Stimulated activated CD4-positive, alpha-beta T cell treated with anti-CD3 and anti-CD28 coated beads, TNF-alpha, amount 100 ng/mL, for 24 hours (primary cell): ENCODE measurements at regions not wholly inside any gene's neighbourhood (a gene's known extent, or its start where the extent isn't known, plus 50 kb on each side); places are given as distances from the start of the nearest gene placed in this dataset.
"Not testable (repeated sequence)": the region's sequence is repeated elsewhere in the genome, so short reads cannot be mapped to it uniquely, and the experiment has no call there.

Experiments used
- DNase-seq, 3 experiments: peaks; one replicate each; pipeline ENCODE4 v3.0.0-alpha.2; 2020; ENCODE audit warnings: low read depth in 3 of 3

- DNase-seq, result no peak
Measured at GRCh38 chr1:101479945-101480344, 243.1 kb downstream of the S1PR1 start.

- no peak for DNase-seq
Measured at GRCh38 chr1:101482306-101482705, 245.5 kb downstream of the S1PR1 start.

GRCh38 chr1:101483982-101484688 lies 247.3 kb downstream of the S1PR1 start:
- no peak for DNase-seq

GRCh38 chr1:101484689-101485338 lies 248.0 kb downstream of the S1PR1 start:
- no peak for DNase-seq

- DNase-seq, result no peak
Measured at GRCh38 chr1:101485712-101486111, 248.9 kb downstream of the S1PR1 start.

- DNase-seq, result not testable (repeated sequence)
Measured at GRCh38 chr1:101492144-101492543, 255.3 kb downstream of the S1PR1 start.

- DNase-seq, result not testable (repeated sequence)
Measured at GRCh38 chr1:101493920-101494319, 257.1 kb downstream of the S1PR1 start.

GRCh38 chr1:101496109-101496508 lies 259.3 kb downstream of the S1PR1 start:
- DNase-seq, result no peak

- DNase-seq, result no peak
Measured at GRCh38 chr1:101497881-101498559, 261.2 kb downstream of the S1PR1 start.

- not testable (repeated sequence) for DNase-seq
Measured at GRCh38 chr1:101504106-101504505, 267.3 kb downstream of the S1PR1 start.

- DNase-seq, result not testable (repeated sequence)
Measured at GRCh38 chr1:101505240-101505639, 268.4 kb downstream of the S1PR1 start.

GRCh38 chr1:101506541-101507164 lies 269.8 kb downstream of the S1PR1 start:
- DNase-seq, result peak in 2 of 3 experiments; percentile 1 to 22

- DNase-seq, result no peak
Measured at GRCh38 chr1:101507547-101507971, 270.7 kb downstream of the S1PR1 start.

- DNase-seq, result no peak
Measured at GRCh38 chr1:101508913-101509312, 272.1 kb downstream of the S1PR1 start.

GRCh38 chr1:101509370-101509769 lies 272.6 kb downstream of the S1PR1 start:
- no peak for DNase-seq

- DNase-seq, result no peak
Measured at GRCh38 chr1:101511202-101511891, 274.5 kb downstream of the S1PR1 start.

GRCh38 chr1:101520302-101520701 lies 283.5 kb downstream of the S1PR1 start:
- DNase-seq, result no peak

GRCh38 chr1:101522486-101522885 lies 285.7 kb downstream of the S1PR1 start:
- no peak for DNase-seq

- DNase-seq, result no peak
Measured at GRCh38 chr1:101526813-101527212, 290.0 kb downstream of the S1PR1 start.

- no peak for DNase-seq
Measured at GRCh38 chr1:101532377-101532776, 295.6 kb downstream of the S1PR1 start.

- DNase-seq, result no peak
Measured at GRCh38 chr1:101540161-101540560, 303.3 kb downstream of the S1PR1 start.

GRCh38 chr1:101546885-101547284 lies 310.1 kb downstream of the S1PR1 start:
- DNase-seq, result no peak
